Middle frontal gyrus (tissue), 1 donor: ENCODE measurements at regions not wholly inside any gene's neighbourhood (a gene's known extent, or its start where the extent isn't known, plus 50 kb on each side); places are given as distances from the start of the nearest gene placed in this dataset.
"Not testable (repeated sequence)": the region's sequence is repeated elsewhere in the genome, so short reads cannot be mapped to it uniquely, and the experiment has no call there.

ENCODE experiments used
- DNase-seq: peaks from one replicate; pipeline ENCODE4 v3.0.0-alpha.2; 2015; ENCODE audit warnings: low spot score; ENCODE audit errors: extremely low spot score

GRCh38 chr10:31686599-31686998 lies 242.0 kb downstream of the ARHGAP12 start:
- DNase-seq = no peak

GRCh38 chr10:31683682-31684081 lies 244.9 kb downstream of the ARHGAP12 start:
- DNase-seq = no peak

GRCh38 chr10:31679936-31680335 lies 248.7 kb downstream of the ARHGAP12 start:
- DNase-seq = no peak

- DNase-seq = no peak
Measured at GRCh38 chr10:31678575-31679516, 249.8 kb downstream of the ARHGAP12 start.

- no peak for DNase-seq
Measured at GRCh38 chr10:31678139-31678536, 250.5 kb downstream of the ARHGAP12 start.

- DNase-seq = no peak
Measured at GRCh38 chr10:31677195-31678138, 251.2 kb downstream of the ARHGAP12 start.

- no peak for DNase-seq
Measured at GRCh38 chr10:31675726-31676125, 252.9 kb downstream of the ARHGAP12 start.

- DNase-seq = peak; percentile 50
Measured at GRCh38 chr10:31669357-31669756, 259.3 kb downstream of the ARHGAP12 start.

GRCh38 chr10:31668326-31668725 lies 260.3 kb downstream of the ARHGAP12 start:
- no peak for DNase-seq

- DNase-seq = not testable (repeated sequence)
Measured at GRCh38 chr10:31665764-31666279, 262.8 kb downstream of the ARHGAP12 start.

- DNase-seq = no peak
Measured at GRCh38 chr10:31664803-31665202, 263.8 kb downstream of the ARHGAP12 start.

GRCh38 chr10:31664071-31664470 lies 264.6 kb downstream of the ARHGAP12 start:
- DNase-seq = not testable (repeated sequence)

- no peak for DNase-seq
Measured at GRCh38 chr10:31660300-31660699, 268.3 kb downstream of the ARHGAP12 start.

GRCh38 chr10:31659665-31660064 lies 269.0 kb downstream of the ARHGAP12 start:
- DNase-seq = no peak

GRCh38 chr10:31657434-31657872 lies 271.2 kb downstream of the ARHGAP12 start:
- DNase-seq = no peak

GRCh38 chr10:31656851-31657433 lies 271.7 kb downstream of the ARHGAP12 start:
- no peak for DNase-seq

- no peak for DNase-seq
Measured at GRCh38 chr10:31652038-31652437, 276.6 kb downstream of the ARHGAP12 start.

- peak; percentile 29 for DNase-seq
Measured at GRCh38 chr10:31650010-31650409, 278.6 kb downstream of the ARHGAP12 start.

- DNase-seq = no peak
Measured at GRCh38 chr10:31648966-31649365, 279.7 kb downstream of the ARHGAP12 start.

- DNase-seq = no peak
Measured at GRCh38 chr10:31647861-31648260, 280.8 kb downstream of the ARHGAP12 start.

- no peak for DNase-seq
Measured at GRCh38 chr10:31646519-31646918, 282.1 kb downstream of the ARHGAP12 start.
